Stimulated activated CD4-positive, alpha-beta T cell treated with anti-CD3 and anti-CD28 coated beads, Interleukin-4, amount 100 ng/mL, for 4 hours (primary cell): ENCODE measurements at regions not wholly inside any gene's neighbourhood (a gene's known extent, or its start where the extent isn't known, plus 50 kb on each side); places are given as distances from the start of the nearest gene placed in this dataset.

ENCODE experiments used
- DNase-seq, 2 experiments: peaks; one replicate each; pipeline ENCODE4 v3.0.0-alpha.2; 2020

DNA sequence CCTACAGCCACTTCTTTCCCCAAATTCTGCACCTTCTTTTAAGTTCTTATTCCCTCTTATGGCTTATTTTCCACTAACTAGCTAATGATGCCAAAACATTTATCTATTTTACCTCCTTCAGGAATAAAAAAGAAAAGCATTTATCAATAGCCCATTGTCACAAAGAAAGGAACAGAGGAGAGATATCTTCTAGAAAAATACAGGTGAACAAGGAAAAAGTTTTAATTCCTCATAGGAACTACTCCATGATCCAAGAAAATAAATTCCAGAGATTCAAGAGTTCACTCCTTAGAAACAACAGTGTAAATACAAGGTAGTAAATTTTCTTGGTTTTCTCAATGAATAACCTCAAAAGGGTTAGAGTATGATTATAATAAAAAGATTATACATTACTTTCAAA, 52.6 kb upstream of the TOP3B start:
- no peak for DNase-seq

DNA sequence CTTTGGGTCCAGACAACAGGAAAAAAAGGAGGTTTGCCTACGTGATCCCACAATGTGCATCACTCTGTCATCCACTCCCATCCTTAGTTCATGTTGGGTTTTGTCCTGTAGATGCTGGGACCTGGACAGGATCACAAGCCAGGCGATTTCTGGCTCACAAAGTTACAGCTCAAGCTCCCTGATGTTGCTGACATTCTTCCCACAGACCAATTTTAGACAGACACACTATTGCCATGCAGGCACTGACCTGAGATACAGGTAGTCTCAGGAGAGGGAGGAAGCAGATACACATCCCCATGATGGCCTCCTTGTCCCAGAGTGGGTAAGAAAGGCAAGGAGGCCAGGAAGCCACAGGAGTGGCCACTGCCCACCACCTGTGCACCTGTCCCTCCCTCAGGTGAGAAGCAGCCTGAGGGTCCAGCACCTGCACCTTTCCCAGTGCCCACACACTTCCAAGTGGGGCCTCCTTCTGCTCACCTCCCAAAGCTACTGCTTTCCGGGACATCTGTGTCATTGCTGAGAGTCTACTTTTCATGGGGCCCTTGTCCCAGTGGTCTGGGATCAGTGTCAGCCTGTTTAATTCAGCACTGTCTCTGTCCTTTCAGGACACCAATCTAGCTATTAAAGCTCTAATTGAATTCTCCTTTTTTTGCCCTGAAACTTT, 52.0 kb upstream of the TOP3B start:
- DNase-seq, result no peak

DNA sequence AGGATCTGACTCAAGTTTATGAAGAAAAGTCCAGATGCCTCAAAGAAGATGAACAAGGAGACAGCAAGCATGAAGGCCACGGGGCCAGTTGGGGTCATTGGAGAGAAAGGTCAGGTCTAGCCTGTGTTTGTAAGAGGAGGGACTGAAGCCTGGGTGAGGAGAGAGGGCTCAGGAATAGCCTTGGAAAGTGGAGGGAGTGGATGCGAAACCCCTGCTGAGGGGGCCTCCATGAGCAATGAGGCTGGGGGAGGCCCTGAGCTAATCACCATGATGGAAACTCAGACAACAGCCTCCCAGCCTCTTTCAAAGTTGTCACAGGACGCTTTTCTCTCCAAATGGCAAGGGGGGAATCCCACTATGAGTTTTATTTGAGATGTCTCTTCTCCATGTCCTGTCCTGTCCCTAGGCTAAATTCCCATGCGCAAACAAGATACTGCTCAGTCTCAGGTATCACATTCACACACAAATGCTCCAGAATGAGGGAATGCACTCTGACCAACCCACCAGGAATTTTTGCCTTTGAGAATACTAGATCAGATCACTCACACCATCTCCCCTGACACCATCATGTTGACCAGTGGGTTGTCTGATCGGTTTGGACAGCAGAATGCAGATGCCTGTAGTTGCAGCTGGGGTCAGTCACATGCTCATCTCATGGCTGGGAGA, 51.3 kb upstream of the TOP3B start:
- DNase-seq, result no peak

DNA sequence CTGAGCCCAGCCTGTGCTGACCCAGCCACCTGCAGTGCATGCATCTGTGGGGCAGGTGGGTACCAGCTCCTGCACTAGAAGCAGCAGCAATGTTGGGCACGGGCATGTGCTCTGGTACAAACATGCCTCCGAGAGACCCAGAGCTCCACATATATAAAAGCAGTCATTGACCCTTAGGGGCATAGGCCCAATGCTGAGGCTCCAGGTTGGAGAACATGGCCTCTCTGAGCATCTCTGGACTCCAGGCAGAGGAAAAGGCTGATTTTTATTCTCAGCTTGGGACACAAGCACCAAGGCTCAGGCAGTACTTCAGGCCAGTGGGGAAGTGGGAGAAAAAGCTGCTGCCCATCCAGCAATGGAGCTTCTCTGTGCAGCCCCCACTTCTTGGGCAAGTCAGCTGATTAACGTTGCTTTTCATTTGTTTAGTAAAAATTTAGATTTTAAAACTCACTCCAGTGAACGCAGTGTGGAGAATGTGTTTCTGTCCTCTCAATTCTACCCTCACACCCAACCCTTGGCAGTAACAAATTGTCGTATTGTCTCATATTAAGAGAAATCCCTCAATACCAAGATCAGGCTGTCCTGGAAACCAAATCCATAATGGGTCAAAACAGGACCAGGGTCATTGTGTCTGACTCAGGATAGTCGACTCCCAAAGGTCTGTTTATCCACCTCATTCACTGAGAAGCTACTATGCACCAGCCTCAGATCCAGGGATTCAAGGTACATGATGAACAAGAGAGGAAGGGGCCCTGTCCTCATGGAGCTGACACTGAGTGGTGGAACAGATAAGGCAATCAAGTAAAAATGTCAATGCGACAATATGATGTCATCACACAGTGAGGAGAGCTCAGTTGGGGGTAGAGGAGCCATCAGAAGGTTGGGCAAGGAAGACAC, 50.6 kb upstream of the TOP3B start:
- DNase-seq, result no peak

DNA sequence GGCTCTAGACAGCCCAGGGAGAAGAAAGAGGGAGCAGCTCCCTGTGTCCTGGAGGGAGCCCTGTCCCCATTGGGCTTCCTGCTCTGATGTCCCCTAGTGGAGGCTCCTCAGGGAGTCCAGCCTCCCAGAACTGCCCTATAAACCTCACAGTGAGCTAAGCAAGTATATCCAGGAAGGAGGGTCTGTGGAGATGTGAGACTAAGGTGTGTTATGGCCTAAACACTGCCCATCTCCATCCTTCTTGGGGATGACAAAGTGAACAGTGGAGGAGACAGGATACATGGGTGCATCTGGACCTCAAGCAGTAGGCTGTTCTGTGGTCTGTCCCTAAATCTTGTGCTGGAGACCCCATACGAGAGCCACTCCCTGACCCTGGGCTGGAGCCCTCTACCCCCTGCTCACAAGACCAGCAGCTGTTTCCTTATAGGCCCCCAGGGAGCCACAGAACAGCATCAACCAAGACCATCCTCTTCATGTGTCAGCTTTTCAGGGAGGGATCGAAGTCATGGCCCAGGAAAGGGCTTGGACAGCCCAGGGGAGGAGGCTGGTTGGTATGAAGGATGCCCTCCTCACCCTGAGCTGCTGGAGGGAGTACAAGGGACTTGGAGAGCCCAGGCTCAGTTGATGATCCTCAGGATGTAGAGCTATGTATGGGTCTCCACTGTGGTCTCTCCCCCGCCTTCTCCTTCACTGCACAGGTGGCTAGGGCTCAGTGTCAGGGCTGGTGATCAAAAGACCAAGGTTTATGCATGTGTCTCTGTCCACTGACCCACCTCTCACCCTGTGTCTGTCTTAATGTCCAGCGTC, 49.7 kb upstream of the TOP3B start:
- DNase-seq, result no peak
